Activated CD8-positive, alpha-beta memory T cell treated with anti-CD3 and anti-CD28 coated beads for 24 hours (primary cell): ENCODE measurements at regions not wholly inside any gene's neighbourhood (a gene's known extent, or its start where the extent isn't known, plus 50 kb on each side); places are given as distances from the start of the nearest gene placed in this dataset.

Experiments used
- DNase-seq: peaks from one replicate; pipeline ENCODE4 v3.0.0-alpha.2; 2020

DNA sequence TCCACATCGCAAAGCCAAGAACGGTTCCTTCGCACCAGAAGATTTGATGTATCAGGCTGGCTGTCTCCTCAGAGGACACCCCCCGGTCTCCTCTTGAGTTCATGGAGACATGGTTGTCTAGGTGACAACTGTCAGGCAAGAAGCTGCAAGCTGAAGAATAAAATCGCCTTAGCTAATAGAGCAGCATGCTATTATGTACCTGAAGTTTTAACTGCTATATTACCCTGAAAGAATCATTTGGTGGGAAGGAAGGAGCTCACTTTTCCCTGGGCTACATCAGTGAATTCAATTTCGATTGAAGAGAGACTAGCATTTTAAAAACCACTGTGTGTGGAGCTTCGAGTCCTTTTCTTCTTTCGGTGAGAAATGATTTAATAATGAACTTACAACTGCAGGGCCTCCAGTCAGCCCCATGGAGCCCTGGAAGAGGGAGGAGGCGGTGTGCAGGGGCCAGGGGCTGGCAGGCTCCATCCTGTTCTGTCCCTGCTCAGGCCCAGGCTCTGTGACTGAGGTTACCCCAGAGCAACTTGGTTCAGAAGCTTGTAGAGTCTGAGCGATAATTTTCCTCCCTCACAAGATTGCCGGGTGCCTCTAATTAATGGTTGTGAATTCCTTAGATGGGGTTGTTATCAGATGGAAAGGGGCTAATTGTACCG is 191.3 kb downstream of the MID1IP1 start:
- DNase-seq, result no peak

DNA sequence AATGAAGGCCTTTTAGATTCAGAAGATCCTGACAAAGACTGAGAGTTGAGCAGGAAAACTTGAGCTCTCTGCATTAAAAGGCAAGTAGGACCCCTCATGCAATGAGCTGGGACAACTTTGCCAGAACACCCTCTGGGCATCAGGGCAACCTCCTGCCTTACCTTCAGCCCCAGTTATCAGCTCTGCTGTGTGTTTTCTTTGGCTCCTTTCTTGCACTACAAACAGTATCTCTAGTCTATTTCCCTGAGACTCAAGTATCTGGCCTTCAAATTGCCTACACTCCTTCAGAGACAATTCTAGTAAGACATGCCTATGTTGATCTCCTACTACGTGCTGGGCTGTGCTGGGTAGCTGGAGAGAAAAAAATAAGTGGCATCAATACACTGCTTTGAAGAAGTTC is 192.2 kb downstream of the MID1IP1 start:
- no peak for DNase-seq

DNA sequence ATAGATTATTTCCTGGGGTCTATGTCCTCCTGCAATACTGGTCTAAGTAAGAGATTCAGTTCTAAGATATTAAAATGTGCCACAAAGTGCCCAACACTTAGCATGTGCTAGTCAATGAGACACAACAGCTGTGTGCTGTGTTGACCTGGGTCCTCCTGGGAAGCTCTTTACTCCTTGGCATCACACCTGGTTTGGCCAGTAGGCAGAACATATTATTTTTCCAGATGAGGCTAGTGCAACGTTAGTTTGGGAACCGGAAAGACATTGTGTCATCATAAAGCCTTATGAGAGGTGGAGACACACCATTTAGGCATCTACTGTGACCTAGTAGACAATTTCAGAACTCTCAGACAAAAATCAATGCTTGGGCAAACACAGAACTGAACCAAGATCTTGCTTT is 197.8 kb downstream of the MID1IP1 start:
- no peak for DNase-seq

DNA sequence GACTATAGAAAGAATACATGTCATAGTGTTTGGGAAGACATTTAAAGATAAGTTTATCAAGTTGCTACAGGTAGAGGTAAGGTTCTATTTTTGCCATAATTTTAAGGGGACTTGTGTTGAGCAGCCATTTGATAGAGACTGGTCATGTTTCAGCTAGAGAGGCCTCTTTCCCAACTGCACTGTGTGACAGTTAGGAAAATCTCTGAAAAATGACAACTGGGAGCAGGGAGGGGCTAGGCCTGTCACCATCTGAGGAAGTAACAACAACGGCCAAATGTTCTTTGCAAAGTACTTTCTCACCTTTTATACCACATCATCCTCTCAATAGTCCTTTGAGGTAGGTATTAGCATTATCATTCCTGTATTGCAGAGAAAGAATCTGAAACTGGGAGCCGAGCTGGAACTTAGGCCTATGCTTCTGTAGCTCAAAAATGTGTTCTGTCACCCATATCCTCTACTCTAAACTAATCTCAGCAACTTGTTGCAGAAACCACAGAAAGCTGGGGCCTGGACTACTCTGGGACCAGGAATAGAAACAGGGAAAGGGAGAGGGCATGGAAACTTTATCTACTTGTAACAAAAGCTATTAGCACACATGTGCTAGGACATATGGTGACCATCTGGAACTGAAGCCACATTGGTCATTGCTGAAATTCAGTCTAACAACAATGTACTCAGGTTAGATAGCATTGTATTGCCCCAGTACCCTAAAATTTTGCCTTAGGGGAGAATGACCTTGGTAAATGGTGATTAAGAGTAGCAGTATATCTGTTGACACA is 198.9 kb downstream of the MID1IP1 start:
- DNase-seq, result no peak

DNA sequence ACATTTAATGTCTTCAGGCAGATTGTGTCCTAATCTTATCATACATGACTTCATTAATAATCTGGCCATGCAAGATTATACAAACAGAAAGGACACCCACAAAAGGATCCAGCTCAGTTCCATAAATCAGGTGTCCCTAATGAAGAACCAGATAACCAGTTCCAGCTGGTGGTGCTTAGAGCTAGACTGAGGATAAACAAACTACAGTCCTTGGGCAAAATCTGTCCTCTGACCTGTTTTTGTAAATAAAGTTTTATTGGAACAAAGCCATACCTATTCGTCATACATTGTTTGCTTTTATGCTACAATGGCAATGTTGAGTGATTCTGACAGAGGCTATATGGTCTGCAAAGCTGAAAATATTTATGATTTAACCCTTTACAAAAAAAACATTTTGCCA is 199.5 kb downstream of the MID1IP1 start:
- DNase-seq, result no peak

DNA sequence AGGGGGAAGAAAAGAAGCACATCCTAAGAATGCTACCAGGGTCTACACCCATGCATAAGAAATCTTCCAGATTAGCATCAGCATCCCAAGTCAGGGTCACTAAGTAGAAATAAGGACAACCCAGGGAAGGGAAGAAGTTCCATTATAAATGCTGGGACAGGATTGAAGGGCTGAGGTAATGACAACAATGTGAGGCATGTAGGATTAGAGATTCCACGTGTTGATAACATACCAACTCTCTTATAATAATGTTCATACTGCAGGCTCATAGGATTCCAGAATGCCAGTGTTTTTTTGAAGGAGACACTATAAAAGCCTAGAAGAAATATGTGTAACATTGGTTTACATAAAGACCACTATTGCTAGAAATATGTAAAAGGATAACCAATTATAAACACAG is 201.2 kb downstream of the MID1IP1 start:
- no peak for DNase-seq

DNA sequence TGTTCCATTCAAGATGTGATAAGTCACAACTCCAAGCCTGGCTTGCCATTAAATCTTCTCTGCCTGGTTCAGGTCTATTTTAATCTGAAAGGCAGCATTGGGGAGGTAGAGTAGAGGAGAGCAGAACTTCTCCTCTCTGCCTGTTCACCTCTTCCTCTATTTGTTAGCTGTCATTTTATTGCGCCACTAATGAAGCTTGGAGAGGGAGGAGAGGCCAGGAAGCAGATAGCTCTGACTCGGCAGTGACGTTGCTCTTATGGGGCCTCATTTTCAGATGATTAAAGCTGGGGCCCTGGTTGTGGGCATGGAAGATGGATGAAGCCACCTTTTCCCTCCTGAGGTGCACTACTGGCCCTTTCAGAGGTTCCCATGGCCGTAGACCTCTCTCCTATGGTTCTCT is 207.3 kb downstream of the MID1IP1 start:
- DNase-seq, result no peak

DNA sequence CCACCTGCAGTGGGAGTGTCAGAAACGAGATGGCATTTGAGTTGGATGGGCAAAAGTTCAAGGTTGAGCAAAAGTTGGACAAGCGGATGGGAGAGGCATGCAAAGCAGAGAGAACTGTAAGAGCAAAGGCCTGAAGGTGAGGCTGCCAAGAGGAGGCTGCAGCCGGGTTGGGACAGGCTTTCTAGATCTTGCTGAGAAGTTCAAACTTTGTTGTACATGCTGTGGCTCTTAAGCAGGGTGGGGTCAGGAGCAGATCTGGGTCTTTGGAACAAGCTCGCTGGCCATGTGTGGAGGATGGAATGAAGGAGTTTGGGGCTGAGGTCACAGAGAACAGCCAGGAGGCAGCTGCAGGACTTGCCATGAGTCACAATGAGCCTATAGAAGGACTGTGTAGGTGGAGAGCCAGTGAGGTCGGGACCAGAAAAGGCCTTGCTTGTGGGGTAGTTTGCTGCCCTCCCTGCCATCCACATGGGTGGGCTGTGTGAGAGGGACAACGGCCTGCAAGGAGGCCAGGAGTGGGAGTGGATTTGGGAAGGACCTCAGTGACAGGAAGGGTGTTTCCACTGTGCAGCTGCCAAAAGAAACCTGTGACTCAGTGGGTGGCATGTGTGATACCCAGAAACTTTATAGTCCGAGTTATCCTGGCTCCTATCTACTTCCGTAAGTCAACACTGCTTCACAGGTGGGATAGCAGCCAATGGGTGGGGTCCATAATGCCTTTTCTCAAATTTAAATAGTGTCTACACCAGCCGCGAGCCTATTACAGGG is 210.4 kb downstream of the MID1IP1 start:
- no peak for DNase-seq

DNA sequence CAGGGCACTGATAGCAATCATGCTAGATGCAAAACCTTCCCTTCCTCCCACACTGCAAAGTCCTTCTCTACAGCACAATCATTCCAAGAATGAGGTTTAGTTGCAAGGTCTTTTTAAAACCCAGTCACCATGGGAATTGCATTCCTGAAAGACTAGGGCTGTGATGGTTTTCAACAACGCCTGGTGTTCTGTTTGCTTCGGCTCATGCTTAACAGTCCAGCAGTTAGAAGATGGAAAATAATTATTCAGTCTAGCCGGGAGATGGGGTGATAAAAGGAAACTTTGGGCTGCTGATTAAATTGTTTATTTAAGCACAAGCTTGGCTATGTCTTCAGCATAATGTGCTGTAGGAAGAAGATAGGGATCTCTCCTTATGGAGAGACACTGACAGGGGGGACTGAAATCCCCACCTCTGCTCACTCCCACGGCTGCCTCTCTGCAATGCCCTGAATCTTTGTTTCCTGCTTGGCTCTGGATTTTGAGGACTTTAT is 211.4 kb downstream of the MID1IP1 start:
- no peak for DNase-seq

DNA sequence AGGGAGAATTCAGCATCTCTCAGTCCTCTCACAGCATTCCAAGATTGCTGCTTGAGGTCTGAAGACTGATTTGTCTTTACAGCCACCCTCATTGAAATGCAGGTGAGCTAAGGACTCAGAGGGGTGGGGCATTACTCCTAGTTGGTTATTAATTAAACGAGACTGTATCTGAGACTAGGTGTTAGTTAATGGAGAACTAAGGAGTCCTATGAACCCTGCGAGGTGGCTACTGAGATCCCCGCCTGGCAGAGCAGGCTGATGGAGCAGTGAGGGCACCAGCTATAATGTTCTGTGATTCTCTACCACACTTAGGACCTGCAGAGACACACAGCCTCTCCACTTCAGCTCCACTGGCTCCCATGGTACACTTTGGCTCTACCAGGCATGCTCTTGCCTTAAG is 215.3 kb downstream of the MID1IP1 start:
- no peak for DNase-seq

DNA sequence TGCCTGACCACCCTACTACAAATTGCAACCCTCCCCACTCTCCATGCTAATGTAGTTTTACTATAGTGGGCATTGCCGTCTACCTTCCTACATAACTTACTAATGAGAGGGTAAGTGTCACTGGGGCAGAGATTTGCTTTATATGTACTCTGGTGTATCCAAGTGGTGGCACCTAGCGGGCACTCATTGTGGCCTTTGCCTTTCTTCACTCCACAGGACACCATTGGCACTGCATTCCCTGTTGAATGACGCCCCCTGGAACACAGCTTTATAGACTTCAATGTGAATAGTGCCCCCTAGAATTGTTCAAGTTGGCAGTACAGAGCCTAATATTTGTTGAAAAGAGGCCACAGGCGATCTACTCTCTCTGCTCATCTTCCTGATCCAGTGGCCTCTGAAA is 215.8 kb downstream of the MID1IP1 start:
- no peak for DNase-seq

DNA sequence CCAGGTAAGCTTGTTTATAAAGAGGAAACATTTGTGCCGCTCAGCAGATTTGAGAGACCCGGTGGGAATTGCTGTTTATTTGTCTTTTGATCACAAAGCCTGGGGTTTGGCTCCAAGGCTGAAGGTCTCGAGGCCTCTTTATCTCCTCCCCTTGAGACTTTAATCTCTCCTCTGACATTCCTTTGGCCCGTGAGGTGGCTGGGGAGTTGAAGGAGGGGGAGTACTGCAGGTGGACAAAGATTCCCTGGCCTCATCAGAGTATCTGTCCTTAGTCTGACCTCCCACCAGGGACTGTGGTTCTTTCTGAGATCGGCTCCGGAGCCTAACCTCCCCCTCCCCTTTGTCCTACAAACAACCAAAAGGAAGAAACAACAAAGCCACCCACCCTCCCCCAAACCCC is 216.5 kb downstream of the MID1IP1 start:
- DNase-seq, result no peak

DNA sequence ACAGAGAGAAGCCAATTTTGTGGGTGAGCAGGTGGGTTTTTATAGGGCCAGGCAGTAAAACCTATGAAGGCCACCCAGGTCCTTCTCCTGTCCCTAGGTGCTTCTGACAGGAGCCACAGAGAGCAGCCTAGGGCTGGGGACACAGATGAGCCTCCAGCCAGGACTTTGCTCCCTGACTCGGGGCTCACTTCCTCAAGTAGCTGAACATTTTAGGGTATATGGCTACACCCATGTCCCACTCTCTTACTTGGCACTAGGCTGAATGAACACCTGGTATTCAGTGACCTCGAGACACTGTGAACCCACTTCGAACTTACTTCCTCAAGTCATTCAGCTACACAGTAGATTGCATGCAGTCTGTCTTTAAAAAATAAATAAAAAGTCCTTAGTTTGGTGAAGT is 217.3 kb downstream of the MID1IP1 start:
- no peak for DNase-seq

DNA sequence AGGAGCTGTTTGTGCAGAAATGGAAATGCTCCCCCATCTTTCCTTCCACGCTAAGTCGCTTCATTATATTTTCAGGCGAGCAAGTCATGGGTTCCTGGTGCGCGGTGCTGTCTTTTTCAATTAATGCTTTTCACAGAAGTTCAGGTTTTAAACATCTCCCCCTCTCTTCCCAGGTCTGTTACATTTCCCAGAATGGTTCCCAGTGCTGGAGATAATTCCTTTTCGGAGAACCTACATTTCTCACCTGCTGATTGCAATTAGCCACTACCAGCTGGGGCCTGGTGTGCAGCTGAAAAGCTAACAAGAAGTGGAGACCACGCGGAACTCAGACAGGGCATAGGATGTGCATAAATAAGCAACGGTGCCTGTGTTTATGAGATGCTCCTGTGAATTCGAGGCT is 217.8 kb downstream of the MID1IP1 start:
- no peak for DNase-seq

DNA sequence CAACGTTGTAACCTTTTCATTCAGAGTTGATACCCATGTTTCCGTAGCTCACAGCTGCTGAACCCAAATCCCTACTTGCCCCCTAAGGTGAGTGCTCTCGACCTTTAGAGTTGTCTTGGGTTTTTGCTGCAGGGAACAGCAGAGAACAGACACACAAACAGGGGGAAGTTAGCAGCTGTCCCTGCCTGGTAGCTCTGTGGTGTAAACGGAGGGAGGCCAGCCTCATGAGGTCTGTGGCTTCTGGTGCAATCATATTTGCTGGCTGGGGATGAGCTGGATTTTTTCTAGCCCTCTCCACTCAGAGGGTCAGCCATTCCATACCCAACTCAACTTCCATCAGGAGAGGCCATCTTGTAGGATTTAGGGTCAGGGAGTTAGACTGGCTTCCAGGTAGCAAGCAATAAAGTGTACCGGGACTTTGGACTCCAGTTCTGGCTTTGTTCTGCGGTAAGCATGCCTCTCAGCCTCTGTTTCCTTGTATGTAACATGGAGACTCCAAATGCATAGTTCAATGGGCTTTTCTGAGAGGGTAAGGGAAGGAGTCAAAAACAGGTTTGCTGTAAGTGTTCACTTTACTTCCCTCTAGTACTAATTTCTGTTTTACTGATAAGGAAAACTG is 218.9 kb downstream of the MID1IP1 start:
- DNase-seq, result no peak

DNA sequence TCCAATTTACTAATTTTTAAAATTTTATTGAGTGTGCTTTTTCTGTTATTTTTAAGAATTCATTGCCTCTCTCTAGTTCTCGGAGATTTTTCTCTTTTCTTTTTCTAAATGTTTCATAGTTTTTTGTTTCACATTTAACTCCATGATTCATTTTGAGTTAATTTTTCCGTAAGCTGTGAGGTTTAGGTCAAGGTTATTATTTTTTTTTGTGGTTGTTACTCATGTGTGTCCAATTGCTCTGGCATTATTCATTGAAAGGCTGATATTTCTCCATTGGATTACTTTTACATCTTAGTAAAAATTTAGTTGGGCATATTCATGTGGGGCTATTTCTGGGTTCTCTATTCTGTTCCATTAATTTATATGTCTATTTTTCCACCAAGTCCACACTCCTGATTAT is 220.8 kb downstream of the MID1IP1 start:
- DNase-seq, result no peak

DNA sequence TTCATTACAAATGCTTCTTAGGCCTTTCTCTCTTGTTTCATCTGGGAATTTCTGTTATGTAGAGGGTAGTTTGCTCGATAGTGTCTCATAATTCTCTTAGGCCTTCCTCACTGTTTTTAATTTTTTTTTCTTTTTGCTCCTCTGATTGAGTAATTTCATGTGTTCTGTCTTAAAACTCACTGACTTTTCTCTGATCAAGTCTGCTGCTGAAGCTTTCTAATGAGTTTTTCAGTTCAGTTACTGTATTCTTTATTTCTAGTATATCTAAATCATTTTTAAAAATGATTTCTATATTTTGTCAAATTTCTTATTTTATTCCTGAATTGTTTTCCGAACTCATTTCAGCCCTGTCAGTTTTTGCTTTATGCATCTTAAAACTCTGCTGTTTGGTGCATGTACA is 228.0 kb downstream of the MID1IP1 start:
- no peak for DNase-seq

DNA sequence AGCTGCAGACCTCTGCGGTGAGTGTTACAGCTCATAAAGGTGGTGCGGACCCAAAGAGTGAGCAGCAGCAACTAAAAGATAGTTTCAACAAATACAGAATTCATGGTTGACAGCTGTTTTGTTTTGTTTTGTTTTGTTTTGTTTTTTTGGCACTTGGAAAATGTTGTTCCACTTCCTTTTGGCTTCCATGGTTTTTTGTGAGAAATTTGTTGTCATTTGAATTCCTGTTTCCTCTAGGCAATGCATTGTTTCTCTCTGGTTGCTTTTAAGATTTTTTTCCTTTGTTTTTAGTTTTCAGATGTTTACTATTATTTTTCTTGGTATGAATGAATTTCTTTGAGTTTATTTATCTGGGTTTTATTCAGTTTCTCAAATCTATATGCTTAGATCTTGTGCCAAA is 229.4 kb downstream of the MID1IP1 start:
- no peak for DNase-seq

DNA sequence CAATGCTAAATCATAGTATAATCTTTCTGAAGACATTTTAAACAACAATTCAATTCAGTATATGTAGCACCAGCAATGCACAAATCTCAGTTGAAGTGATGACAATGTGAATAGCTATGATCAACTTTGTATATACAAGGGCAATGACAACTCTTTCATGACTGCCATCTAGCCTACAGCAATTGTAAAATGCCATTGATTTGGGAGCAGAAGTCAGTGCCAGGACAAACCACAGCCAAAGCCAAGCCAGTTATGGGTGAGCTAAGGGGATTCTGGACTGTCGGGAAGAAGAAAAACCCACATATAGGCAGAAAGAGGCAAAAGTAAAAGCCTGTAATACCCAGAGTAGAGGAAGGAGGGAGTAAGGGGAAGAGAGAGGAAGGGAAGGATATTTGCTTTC is 238.6 kb downstream of the MID1IP1 start:
- DNase-seq, result no peak

DNA sequence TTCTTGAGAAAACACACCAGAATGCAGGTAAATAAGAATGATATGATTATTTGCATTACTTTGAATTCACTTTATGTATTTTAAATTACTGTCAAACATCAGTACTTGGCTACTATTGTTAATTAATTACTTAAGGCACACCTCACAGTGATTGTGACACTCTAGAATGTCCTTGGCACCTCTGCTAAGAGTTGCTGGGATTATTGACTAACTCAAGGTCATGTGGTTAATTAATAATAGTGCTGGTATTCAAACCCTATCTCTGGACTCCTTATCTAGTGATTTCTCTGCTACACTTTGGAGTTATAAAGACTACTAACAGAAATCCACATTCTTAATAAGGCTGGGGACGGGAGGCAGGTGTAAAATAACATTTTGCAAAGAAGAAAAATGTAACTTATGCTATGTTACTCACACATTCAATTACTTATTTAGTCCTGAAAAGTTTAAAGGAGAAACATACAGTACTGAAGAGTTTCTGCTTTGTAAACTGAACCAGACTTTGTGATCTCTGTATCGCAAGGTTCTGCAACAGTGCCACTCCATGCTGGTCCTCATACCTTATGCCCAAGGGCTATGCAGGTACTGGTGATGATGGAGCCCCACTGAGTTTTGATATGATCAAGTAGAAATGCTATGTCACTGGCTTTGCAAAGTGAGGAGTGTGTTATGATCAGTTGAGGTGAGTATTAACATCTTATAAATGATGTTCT is 242.7 kb downstream of the MID1IP1 start:
- no peak for DNase-seq

DNA sequence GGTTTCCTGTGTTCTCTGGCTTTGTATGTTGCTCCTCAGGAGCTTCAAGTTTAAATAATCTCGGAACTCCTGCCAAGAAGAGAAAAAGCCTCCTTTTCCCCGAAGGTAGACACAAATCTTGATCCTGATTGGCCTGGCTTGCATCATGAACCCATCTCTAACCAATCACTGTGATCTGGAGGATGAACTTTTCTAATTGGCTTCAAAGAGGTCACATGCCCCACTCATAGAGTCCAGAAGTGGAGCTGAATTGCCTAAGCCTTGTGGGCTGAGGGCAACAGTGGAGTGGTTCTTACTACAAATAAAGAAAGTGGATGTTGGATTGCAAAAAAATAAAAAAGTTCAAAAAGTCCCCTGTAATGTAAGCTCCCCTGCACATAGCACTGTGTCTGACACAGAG is 245.9 kb downstream of the MID1IP1 start:
- DNase-seq, result no peak

DNA sequence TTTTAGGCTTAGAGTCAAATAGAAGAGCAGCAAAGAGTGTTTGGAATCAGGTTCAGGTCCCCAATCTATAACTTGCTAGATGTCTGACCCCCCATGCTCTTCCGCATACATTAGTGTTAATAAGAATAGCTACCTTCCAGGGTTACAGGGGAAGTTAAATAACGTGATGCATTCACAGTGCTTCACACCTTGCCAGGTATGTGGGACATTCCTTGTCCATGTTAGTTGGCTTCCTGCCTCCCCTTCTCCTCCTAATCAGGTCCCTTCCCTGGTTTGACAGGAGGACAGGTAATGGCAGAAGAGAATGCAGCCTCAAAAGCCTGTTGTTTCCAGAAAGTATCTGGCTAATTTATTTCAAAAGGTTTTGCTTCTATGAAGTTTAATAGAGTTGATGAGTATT is 248.7 kb downstream of the MID1IP1 start:
- no peak for DNase-seq

DNA sequence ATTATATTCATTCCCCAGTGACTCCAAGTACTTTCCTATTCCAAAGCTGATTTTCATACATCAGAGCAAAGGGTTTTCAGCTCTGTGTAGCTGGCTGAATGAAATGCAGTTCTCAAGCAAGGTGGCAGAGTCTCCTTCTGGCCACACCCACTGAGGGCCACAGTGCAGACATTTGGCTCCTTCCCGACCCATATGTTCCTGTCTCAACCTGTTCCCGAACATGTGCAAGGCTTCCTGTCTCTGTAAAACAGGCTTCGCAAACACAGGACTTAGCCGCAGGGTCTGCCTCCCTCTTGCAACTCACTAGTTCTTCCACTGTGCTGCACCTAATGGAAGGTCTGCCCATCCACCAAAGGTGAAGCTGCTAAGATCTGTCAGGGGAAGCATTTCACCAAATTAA is 249.2 kb downstream of the MID1IP1 start:
- DNase-seq, result no peak
